HEK293 (cell line): ENCODE measurements at regions not wholly inside any gene's neighbourhood (a gene's known extent, or its start where the extent isn't known, plus 50 kb on each side); places are given as distances from the start of the nearest gene placed in this dataset.

Experiments used
- CTCF ChIA-PET: fragments of 350-600 bp; formaldehyde crosslinking; extraction: SDS; loops from one replicate; lab custom pipeline; 2021; ENCODE audit warnings: antibody characterized with exemption; lab: Yijun Ruan, JAX
- POLR2A ChIA-PET: fragments of 300-600 bp; formaldehyde crosslinking; extraction: SDS; loops from one replicate; lab custom pipeline; 2020; ENCODE audit warnings: antibody characterized with exemption, inconsistent platforms; lab: Yijun Ruan, JAX
- H3K27ac ChIP-seq: fragments of 200-500 bp; sonication (Bioruptor generic); 2 replicates; pipeline ENCODE4 v1.5.1; 2014; ENCODE audit warnings: low read depth, low read length, control low read depth, inconsistent platforms; ENCODE audit errors: extremely low read depth
- H3K36me3 ChIP-seq, 2 experiments: fragments of 200-500 bp in 1 of 2; sonication (Bioruptor generic) in 1 of 2; 1 replicate in 1 of 2; 2 replicates in 1 of 2; pipeline ENCODE4 v1.5.1; 2014 to 2017; ENCODE audit warnings: inconsistent platforms in 2 of 2, low read length in 2 of 2; ENCODE audit not compliant: control insufficient read depth in 2 of 2, insufficient read depth in 1 of 2
- H3K4me1 ChIP-seq: fragments of 200-500 bp; sonication (Bioruptor generic); 2 replicates; pipeline ENCODE4 v1.5.1; 2014; ENCODE audit warnings: mild to moderate bottlenecking, low read length, inconsistent platforms; ENCODE audit not compliant: control insufficient read depth, insufficient read depth
- H3K4me3 ChIP-seq: 2 replicates; pipeline ENCODE4 v1.5.1; 2011; ENCODE audit warnings: low read depth, mild to moderate bottlenecking, control low read depth, low read length, moderate library complexity
- H3K9me3 ChIP-seq: fragments of 200-500 bp; sonication (Bioruptor generic); 2 replicates; pipeline ENCODE4 v1.5.1; 2014; ENCODE audit warnings: low read depth, low read length, inconsistent platforms; ENCODE audit not compliant: control insufficient read depth, insufficient read depth
- BCL11A ChIP-seq: fragments of 450-650 bp; formaldehyde crosslinking; IDR thresholded peaks from 2 replicates; pipeline ENCODE4 v1.5.1; 2016; ENCODE audit warnings: low read depth, missing biosample characterization, missing genetic modification characterization
- BCL11B ChIP-seq: fragments of 450-650 bp; formaldehyde crosslinking; IDR thresholded peaks from 2 replicates; pipeline ENCODE4 v1.5.1; 2016; ENCODE audit warnings: low read depth, missing biosample characterization, missing genetic modification characterization
- KLF1 ChIP-seq: fragments of 450-650 bp; formaldehyde crosslinking; IDR thresholded peaks from 2 replicates; pipeline ENCODE4 v1.5.1; 2016; ENCODE audit warnings: missing biosample characterization, missing genetic modification characterization
- KLF9 ChIP-seq: fragments of 450-650 bp; formaldehyde crosslinking; IDR thresholded peaks from 2 replicates; pipeline ENCODE4 v1.5.1; 2016; ENCODE audit warnings: missing biosample characterization, missing genetic modification characterization, low read depth
- REPIN1 ChIP-seq: fragments of 450-650 bp; formaldehyde crosslinking; IDR thresholded peaks from 2 replicates; pipeline ENCODE4 v1.5.1; 2017; ENCODE audit warnings: missing biosample characterization, missing genetic modification characterization, low read depth
- ZBTB1 ChIP-seq: fragments of 450-650 bp; formaldehyde crosslinking; IDR thresholded peaks from 2 replicates; pipeline ENCODE4 v1.5.1; 2016; ENCODE audit warnings: missing biosample characterization, missing genetic modification characterization
- ZBTB48 ChIP-seq: fragments of 450-650 bp; formaldehyde crosslinking; IDR thresholded peaks from 2 replicates; pipeline ENCODE4 v1.5.1; 2016; ENCODE audit warnings: missing biosample characterization, missing genetic modification characterization
- ZNF112 ChIP-seq: fragments of 450-650 bp; formaldehyde crosslinking; IDR thresholded peaks from 2 replicates; pipeline ENCODE4 v1.5.0; 2017; ENCODE audit warnings: missing biosample characterization, missing genetic modification characterization
- ZNF169 ChIP-seq: fragments of 450-650 bp; formaldehyde crosslinking; IDR thresholded peaks from 2 replicates; pipeline ENCODE4 v1.5.1; 2016; ENCODE audit warnings: missing biosample characterization, missing genetic modification characterization
- ZNF211 ChIP-seq: fragments of 450-650 bp; formaldehyde crosslinking; IDR thresholded peaks from 2 replicates; pipeline ENCODE4 v1.5.1; 2016; ENCODE audit warnings: low read depth, missing biosample characterization, missing genetic modification characterization
- ZNF394 ChIP-seq: fragments of 450-650 bp; formaldehyde crosslinking; IDR thresholded peaks from 2 replicates; pipeline ENCODE4 v1.5.1; 2016; ENCODE audit warnings: missing biosample characterization, missing genetic modification characterization, mild to moderate bottlenecking, moderate library complexity, borderline replicate concordance
- ZNF449 ChIP-seq: fragments of 450-650 bp; formaldehyde crosslinking; IDR thresholded peaks from 2 replicates; pipeline ENCODE4 v1.5.1; 2017; ENCODE audit warnings: missing biosample characterization, mild to moderate bottlenecking, missing genetic modification characterization, moderate library complexity
- ZNF48 ChIP-seq: fragments of 450-650 bp; formaldehyde crosslinking; IDR thresholded peaks from 2 replicates; pipeline ENCODE4 v1.5.1; 2016; ENCODE audit warnings: missing biosample characterization, missing genetic modification characterization
- ZNF501 ChIP-seq: fragments of 450-650 bp; formaldehyde crosslinking; IDR thresholded peaks from 2 replicates; pipeline ENCODE4 v1.5.1; 2016; ENCODE audit warnings: missing biosample characterization, missing genetic modification characterization
- ZNF549 ChIP-seq: fragments of 450-650 bp; IDR thresholded peaks from 2 replicates; pipeline ENCODE4 v1.5.1; 2018; ENCODE audit warnings: missing biosample characterization, missing genetic modification characterization, mild to moderate bottlenecking, inconsistent platforms, moderate library complexity
- ZNF610 ChIP-seq: fragments of 450-650 bp; formaldehyde crosslinking; IDR thresholded peaks from 2 replicates; pipeline ENCODE4 v1.5.1; 2016; ENCODE audit warnings: missing biosample characterization, missing genetic modification characterization, borderline replicate concordance
- ZNF692 ChIP-seq: fragments of 450-650 bp; formaldehyde crosslinking; IDR thresholded peaks from 2 replicates; pipeline ENCODE4 v1.5.1; 2016; ENCODE audit warnings: missing biosample characterization, missing genetic modification characterization
- ZNF747 ChIP-seq: fragments of 450-650 bp; formaldehyde crosslinking; IDR thresholded peaks from 2 replicates; pipeline ENCODE4 v1.5.1; 2016; ENCODE audit warnings: missing biosample characterization, missing genetic modification characterization
- ZNF768 ChIP-seq: fragments of 450-650 bp; formaldehyde crosslinking; IDR thresholded peaks from 2 replicates; pipeline ENCODE4 v1.5.1; 2018; ENCODE audit warnings: missing biosample characterization, mild to moderate bottlenecking, missing genetic modification characterization
- ZNF843 ChIP-seq: fragments of 450-650 bp; formaldehyde crosslinking; IDR thresholded peaks from 2 replicates; pipeline ENCODE4 v1.5.1; 2016; ENCODE audit warnings: missing biosample characterization, missing genetic modification characterization
- TF ChIP-seq, protein P1 (sequence below): fragments of 450-650 bp; formaldehyde crosslinking; IDR thresholded peaks from 2 replicates; pipeline ENCODE4 v1.5.1; 2016; ENCODE audit warnings: missing biosample characterization, missing genetic modification characterization

DNA sequence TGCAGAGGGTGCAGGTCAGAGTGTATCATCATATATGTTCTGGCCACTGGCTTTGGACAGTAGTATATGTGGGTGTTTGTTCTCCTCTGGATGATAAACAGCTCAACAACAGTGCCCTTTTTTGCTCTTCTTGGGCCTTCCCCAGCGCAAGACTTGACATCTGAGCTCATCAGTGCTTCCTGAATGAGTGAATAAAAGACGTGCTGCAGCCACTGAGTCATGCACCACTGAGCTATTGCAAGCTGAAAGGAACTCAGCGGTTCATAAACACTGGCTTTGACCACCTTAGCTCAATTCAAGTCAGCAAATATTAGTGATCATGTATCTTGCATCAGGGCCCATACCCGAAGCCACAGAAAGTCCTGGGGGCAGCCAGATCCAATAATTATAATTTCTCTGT is 105.3 kb upstream of the KCNG1 start:
- TF ChIP-seq ZNF394 (tag by site-specific recombination) (no peak), ZNF501 (no peak), KLF1 (tag by site-specific recombination) (no peak), BCL11A (tag by site-specific recombination) (no peak), KLF9 (no peak), ZNF449 (no peak), ZNF112 (no peak), ZNF549 (no peak), ZNF211 (tag by site-specific recombination) (no peak), ZNF48 (tag by site-specific recombination) (no peak), ZNF768 (tag by site-specific recombination) (no peak), BCL11B (tag by site-specific recombination) (no peak), REPIN1 (tag by site-specific recombination) (no peak), ZNF747 (tag by site-specific recombination) (no peak), ZNF610 (no peak), ZBTB1 (no peak), ZNF169 (tag by site-specific recombination) (no peak), ZNF692 (no peak), ZNF843 (tag by site-specific recombination) (no peak)
- TF ChIP-seq, protein P1, sequence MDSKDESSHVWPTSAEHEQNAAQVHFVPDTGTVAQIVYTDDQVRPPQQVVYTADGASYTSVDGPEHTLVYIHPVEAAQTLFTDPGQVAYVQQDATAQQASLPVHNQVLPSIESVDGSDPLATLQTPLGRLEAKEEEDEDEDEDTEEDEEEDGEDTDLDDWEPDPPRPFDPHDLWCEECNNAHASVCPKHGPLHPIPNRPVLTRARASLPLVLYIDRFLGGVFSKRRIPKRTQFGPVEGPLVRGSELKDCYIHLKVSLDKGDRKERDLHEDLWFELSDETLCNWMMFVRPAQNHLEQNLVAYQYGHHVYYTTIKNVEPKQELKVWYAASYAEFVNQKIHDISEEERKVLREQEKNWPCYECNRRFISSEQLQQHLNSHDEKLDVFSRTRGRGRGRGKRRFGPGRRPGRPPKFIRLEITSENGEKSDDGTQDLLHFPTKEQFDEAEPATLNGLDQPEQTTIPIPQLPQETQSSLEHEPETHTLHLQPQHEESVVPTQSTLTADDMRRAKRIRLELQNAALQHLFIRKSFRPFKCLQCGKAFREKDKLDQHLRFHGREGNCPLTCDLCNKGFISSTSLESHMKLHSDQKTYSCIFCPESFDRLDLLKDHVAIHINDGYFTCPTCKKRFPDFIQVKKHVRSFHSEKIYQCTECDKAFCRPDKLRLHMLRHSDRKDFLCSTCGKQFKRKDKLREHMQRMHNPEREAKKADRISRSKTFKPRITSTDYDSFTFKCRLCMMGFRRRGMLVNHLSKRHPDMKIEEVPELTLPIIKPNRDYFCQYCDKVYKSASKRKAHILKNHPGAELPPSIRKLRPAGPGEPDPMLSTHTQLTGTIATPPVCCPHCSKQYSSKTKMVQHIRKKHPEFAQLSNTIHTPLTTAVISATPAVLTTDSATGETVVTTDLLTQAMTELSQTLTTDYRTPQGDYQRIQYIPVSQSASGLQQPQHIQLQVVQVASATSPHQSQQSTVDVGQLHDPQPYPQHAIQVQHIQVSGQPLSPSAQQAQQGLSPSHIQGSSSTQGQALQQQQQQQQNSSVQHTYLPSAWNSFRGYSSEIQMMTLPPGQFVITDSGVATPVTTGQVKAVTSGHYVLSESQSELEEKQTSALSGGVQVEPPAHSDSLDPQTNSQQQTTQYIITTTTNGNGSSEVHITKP (tag by site-specific recombination), result no peak
- Histone ChIP-seq H3K36me3 (no peaks in the 10 kb centered on the region), H3K27ac (no peak overlapping the region), H3K4me1 (no peaks in the 10 kb centered on the region), H3K4me3 (no peak overlapping the region), H3K9me3 (no peaks in the 10 kb centered on the region)
- CTCF ChIA-PET, result no interaction called here
- POLR2A ChIA-PET, result no interaction called here

- ChIA-PET CTCF (interaction anchor here (1.3 kb wide), 1 partner anchor 112 kb away, joined by 3 read pairs; no protein-coding TSS in a partner anchor), POLR2A (no interaction called here)
- H3K4me3 ChIP-seq, result no peak overlapping the region
- H3K4me1 ChIP-seq, result no peaks in the 10 kb centered on the region
- no peaks in the 10 kb centered on the region for H3K9me3 ChIP-seq
- H3K36me3 ChIP-seq, result no peaks in the 10 kb centered on the region
- no peak for TF ChIP-seq ZBTB48 (tag by site-specific recombination)
- H3K27ac ChIP-seq, result no peak overlapping the region
These were observed 104.8 kb upstream of the KCNG1 start for GRCh38 chr20:51127713-51128112.
